ENCODE measurements at regions not wholly inside any gene's neighbourhood (a gene's known extent, or its start where the extent isn't known, plus 50 kb on each side); places are given as distances from the start of the nearest gene placed in this dataset.

DNA sequence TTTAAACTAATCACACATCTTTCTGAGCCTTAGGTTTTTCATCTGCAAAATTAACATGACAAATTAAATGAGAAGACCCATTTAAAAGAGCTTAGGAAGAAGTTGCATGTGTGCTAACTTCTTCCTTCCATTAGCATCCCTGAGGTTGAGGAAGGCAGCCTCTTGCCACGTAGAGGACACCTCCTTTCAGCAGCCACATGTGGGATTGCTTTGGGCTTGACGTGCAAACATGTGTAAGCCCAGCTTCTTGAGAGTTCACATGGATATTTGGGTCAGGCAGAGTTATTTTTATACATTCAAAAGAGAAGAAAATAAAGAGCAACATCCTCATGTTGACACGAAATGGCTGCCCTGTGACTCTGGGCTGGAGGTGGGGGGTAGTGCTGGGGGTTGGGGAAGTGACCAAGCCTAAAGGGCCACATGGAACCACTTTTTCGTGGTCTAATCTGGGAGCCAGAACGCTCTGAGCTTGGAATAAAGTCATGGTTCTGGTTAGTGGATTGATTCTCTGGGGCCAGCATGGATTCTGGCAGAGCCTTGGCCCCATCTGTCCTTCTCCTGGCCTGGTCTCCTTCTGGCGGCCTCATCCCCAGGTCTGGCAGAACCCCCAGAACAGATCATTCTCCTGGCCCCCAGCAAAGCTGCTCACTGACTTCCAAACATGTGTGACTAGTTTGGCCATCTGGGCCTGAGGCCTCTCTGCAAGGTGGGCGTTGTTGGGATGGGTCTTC, 137.1 kb upstream of the USP24 start:
- TF ChIP-seq, protein P1, sequence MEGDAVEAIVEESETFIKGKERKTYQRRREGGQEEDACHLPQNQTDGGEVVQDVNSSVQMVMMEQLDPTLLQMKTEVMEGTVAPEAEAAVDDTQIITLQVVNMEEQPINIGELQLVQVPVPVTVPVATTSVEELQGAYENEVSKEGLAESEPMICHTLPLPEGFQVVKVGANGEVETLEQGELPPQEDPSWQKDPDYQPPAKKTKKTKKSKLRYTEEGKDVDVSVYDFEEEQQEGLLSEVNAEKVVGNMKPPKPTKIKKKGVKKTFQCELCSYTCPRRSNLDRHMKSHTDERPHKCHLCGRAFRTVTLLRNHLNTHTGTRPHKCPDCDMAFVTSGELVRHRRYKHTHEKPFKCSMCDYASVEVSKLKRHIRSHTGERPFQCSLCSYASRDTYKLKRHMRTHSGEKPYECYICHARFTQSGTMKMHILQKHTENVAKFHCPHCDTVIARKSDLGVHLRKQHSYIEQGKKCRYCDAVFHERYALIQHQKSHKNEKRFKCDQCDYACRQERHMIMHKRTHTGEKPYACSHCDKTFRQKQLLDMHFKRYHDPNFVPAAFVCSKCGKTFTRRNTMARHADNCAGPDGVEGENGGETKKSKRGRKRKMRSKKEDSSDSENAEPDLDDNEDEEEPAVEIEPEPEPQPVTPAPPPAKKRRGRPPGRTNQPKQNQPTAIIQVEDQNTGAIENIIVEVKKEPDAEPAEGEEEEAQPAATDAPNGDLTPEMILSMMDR (conservative IDR thresholded peaks at IDR 0.05) = no peak
- no peak overlapping the region for H3K4ac ChIP-seq (ENCODE audit: low read depth, low read length)
- H4K8ac ChIP-seq (replicated peaks; ENCODE audit: insufficient read length, low read depth, low read length) = no peak overlapping the region
- Mint-ChIP-seq H3K4me1 (no peaks in the 10 kb centered on the region), H3K27me3 (ENCODE audit: low read depth) (peaks cover 6% of the 10 kb centered on the region), H3K27ac (no peak overlapping the region), H3K9me3 (no peaks in the 10 kb centered on the region), H3K4me3 (no peak overlapping the region), H3K36me3 (ENCODE audit: insufficient read depth in 1 of 3, low read depth in 3 of 3) (no peaks in the 10 kb centered on the region)
- H3K27me3 ChIP-seq (ENCODE audit: insufficient read depth, low read length) = no peaks in the 10 kb centered on the region
- no peak overlapping the region for H2BK120ac ChIP-seq (ENCODE audit: low read depth, low read length, poor library complexity, severe bottlenecking)
- no peaks in the 10 kb centered on the region for H3K4me1 ChIP-seq (ENCODE audit: insufficient read depth, low read length)
- no peaks in the 10 kb centered on the region for H4K20me1 ChIP-seq (ENCODE audit: control insufficient read depth, insufficient read depth, insufficient read length)
- H2BK15ac ChIP-seq (ENCODE audit: low read depth, low read length) = no peak overlapping the region
- H2BK12ac ChIP-seq (ENCODE audit: insufficient read length, low read depth, low read length) = no peak overlapping the region
- H3K9me3 ChIP-seq (ENCODE audit: control insufficient read depth, low read depth, low read length) = no peaks in the 10 kb centered on the region
- H3K27ac ChIP-seq (ENCODE audit: insufficient read length, low read depth, low read length) = no peak overlapping the region
- no peak overlapping the region for H2BK5ac ChIP-seq (ENCODE audit: insufficient read length, low read length)
- no peak overlapping the region for H3T11ph ChIP-seq (ENCODE audit: low read length)
- no peak overlapping the region for H3K14ac ChIP-seq (ENCODE audit: insufficient read depth, low read length)
- H3K79me1 ChIP-seq (ENCODE audit: insufficient read depth, low read depth, low read length, poor library complexity, severe bottlenecking) = no peaks in the 10 kb centered on the region
- H3K23ac ChIP-seq (ENCODE audit: insufficient read length, low read depth, low read length) = no peak overlapping the region
- WGBS (ENCODE audit: extremely low coverage, insufficient read length, low lambda C conversion rate) = no CpG with 5 or more reads among the region's 7 CpGs
- no peaks in the 10 kb centered on the region for H3K79me2 ChIP-seq (ENCODE audit: insufficient read depth, low read length)
- no peaks in the 10 kb centered on the region for H3K23me2 ChIP-seq (ENCODE audit: insufficient read length, low read depth, low read length, poor library complexity, severe bottlenecking)
- H4K5ac ChIP-seq (ENCODE audit: insufficient read length, low read depth, low read length) = no peak overlapping the region
- no peak overlapping the region for H2AFZ ChIP-seq (ENCODE audit: low read length)
- H3K18ac ChIP-seq (ENCODE audit: insufficient read length, low read depth, low read length) = no peak overlapping the region
- H3K56ac ChIP-seq (ENCODE audit: insufficient read length, low read depth, low read length) = no peak overlapping the region
- H3K4me2 ChIP-seq (ENCODE audit: insufficient read depth, insufficient read length, low read length) = no peak overlapping the region
- H3K9ac ChIP-seq (ENCODE audit: extremely low read depth, insufficient read length, low read length) = no peak overlapping the region
- no peak overlapping the region for H2AK5ac ChIP-seq (ENCODE audit: insufficient read length, low read length)
- no peak for DNase-seq
- H4K91ac ChIP-seq (ENCODE audit: insufficient read length, low read depth, low read length) = no peak overlapping the region
- no peak overlapping the region for H2BK20ac ChIP-seq (ENCODE audit: low read depth, low read length, poor library complexity, severe bottlenecking)

All from H9 (cell line).